H1 (cell line): ENCODE measurements at regions not wholly inside any gene's neighbourhood (a gene's known extent, or its start where the extent isn't known, plus 50 kb on each side); places are given as distances from the start of the nearest gene placed in this dataset.

Source experiments
- CREB1 ChIP-seq: IDR thresholded peaks from 2 replicates; pipeline ENCODE4 v1.6.1; 2012; ENCODE audit warnings: inconsistent platforms
- CTCF ChIP-seq, 3 experiments: IDR thresholded peaks; 1 replicate in 2 of 3; 2 replicates in 1 of 3; pipeline versions ENCODE4 v1.5.1 to v1.6.1; 2011; ENCODE audit warnings: low read length in 3 of 3, mild to moderate bottlenecking in 3 of 3, inconsistent platforms in 2 of 3, low read depth in 1 of 3, moderate library complexity in 1 of 3; ENCODE audit not compliant: insufficient read depth in 1 of 3; ENCODE audit errors: control extremely low read depth in 1 of 3
- EP300 ChIP-seq, 2 experiments: IDR thresholded peaks; 1 replicate in 1 of 2; 2 replicates in 1 of 2; pipeline ENCODE4 v1.6.1; 2011 to 2012; ENCODE audit warnings: low read depth in 2 of 2, low read length in 2 of 2, mild to moderate bottlenecking in 2 of 2, borderline replicate concordance in 1 of 2, inconsistent platforms in 1 of 2, moderate library complexity in 1 of 2
- HDAC6 ChIP-seq: IDR thresholded peaks from one replicate; pipeline ENCODE4 v1.7.1; 2012; ENCODE audit warnings: low read depth, mild to moderate bottlenecking, inconsistent platforms, low read length, moderate library complexity
- JUND ChIP-seq: IDR thresholded peaks from 2 replicates; pipeline ENCODE4 v1.6.1; 2011; ENCODE audit warnings: mild to moderate bottlenecking, improper control_type of control experiment, low read length
- KDM1A ChIP-seq: fragments of 200-600, 300-600 bp; sonication (generic); IDR thresholded peaks from 2 replicates; pipeline ENCODE4 v1.7.1; 2016; ENCODE audit warnings: mild to moderate bottlenecking, low read length, borderline replicate concordance
- RAD21 ChIP-seq, 2 experiments: IDR thresholded peaks in 1 of 2; conservative IDR thresholded peaks in 1 of 2; 2 replicates each; pipeline ENCODE4 v1.6.1; 2011; ENCODE audit warnings: low read depth in 2 of 2, low read length in 2 of 2, improper control_type of control experiment in 1 of 2, inconsistent platforms in 1 of 2, mild to moderate bottlenecking in 1 of 2, moderate library complexity in 1 of 2
- TCF12 ChIP-seq: IDR thresholded peaks from 2 replicates; pipeline ENCODE4 v1.6.1; 2011; ENCODE audit warnings: low read depth, mild to moderate bottlenecking, low read length
- USF2 ChIP-seq: IDR thresholded peaks from 2 replicates; pipeline ENCODE4 v1.6.1; 2011; ENCODE audit warnings: low read length, improper control_type of control experiment

GRCh38 chr21:38167345-38167744, 89.4 kb upstream of the KCNJ15 start:
- TF ChIP-seq USF2 (no peak), EP300 (IDR thresholded peaks at IDR 0.05; ENCODE audit: borderline replicate concordance in 1 of 2, low read depth in 2 of 2, low read length in 2 of 2) (no peak), CTCF (IDR thresholded peaks at IDR 0.05; ENCODE audit: control extremely low read depth in 1 of 3, insufficient read depth in 1 of 3, low read depth in 1 of 3, low read length in 3 of 3) (no peak), CREB1 (no peak), HDAC6 (no peak), KDM1A (no peak), TCF12 (no peak), JUND (no peak), RAD21 (IDR thresholded peaks at IDR 0.05 in 1 of 2, conservative IDR thresholded peaks at IDR 0.05 in 1 of 2; ENCODE audit: low read depth in 2 of 2, low read length in 2 of 2) (no peak)
